HCT116 (cell line): ENCODE measurements at regions not wholly inside any gene's neighbourhood (a gene's known extent, or its start where the extent isn't known, plus 50 kb on each side); places are given as distances from the start of the nearest gene placed in this dataset.

ENCODE experiments used
- ATAC-seq: fragments of 200-7000 bp; cut with Tn5 transposase; 2 replicates; pipeline ENCODE4 v1.9.1; 2020; ENCODE audit warnings: mild to moderate bottlenecking, moderate library complexity
- BruUV-seq: library from RNA; stranded (reverse); fragments of 400-500 nt; replicated peaks from 2 replicates; lab custom pipeline; 2021; lab: Mats Ljungman, UMichigan
- CTCF ChIA-PET: fragments of 300-600 bp; sonication (Branson Sonifier 250); formaldehyde crosslinking; loops from one replicate; lab custom pipeline; 2021; ENCODE audit warnings: antibody characterized with exemption; lab: Charles Lee
- POLR2A ChIA-PET: fragments of 300-600, 350-600 bp; sonication (Branson Sonifier 250); formaldehyde crosslinking; loops from one replicate; lab custom pipeline; 2021; ENCODE audit warnings: antibody characterized with exemption; lab: Charles Lee
- RAD21 ChIA-PET, 2 experiments: fragments of 300-600 bp; sonication (Branson Sonifier 250); formaldehyde crosslinking; loops; one replicate each; lab custom pipeline; 2023; ENCODE audit warnings: low total read pairs in 2 of 2; ENCODE audit not compliant: uncharacterized antibody in 2 of 2, unreplicated experiment in 2 of 2, low non-redundant PET in 1 of 2; lab: Charles Lee
- DNase-seq: peaks from one replicate; pipeline ENCODE4 v3.0.0-alpha.2; 2010; ENCODE audit warnings: low read depth, low spot score
- H2AFZ ChIP-seq: fragments of 200-600 bp; shearing (Covaris generic), sonication (generic); 2 replicates; pipeline ENCODE4 v1.6.1; 2017; ENCODE audit warnings: low read depth, mixed run types, mixed read lengths, antibody characterized with exemption, low read length; ENCODE audit not compliant: poor library complexity, severe bottlenecking
- H3K27ac ChIP-seq: 2 replicates; pipeline ENCODE4 v1.5.1; 2012; ENCODE audit warnings: low read depth, low read length
- H3K27me3 ChIP-seq: fragments of 200-600 bp; sonication (generic); 2 replicates; pipeline ENCODE4 v1.6.1; 2016; ENCODE audit warnings: mixed run types, low read length, mixed read lengths; ENCODE audit not compliant: insufficient read depth
- H3K36me3 ChIP-seq, 2 experiments: fragments of 200-500 bp in 1 of 2; fragments of 200-600 bp in 1 of 2; sonication (Bioruptor generic) in 1 of 2; sonication (generic) in 1 of 2; 2 replicates each; pipeline versions ENCODE4 v1.5.1 to v1.6.1; 2014 to 2016; ENCODE audit warnings: low read length in 2 of 2, inconsistent platforms in 1 of 2, mixed read lengths in 1 of 2, mixed run types in 1 of 2; ENCODE audit not compliant: insufficient read depth in 2 of 2, control insufficient read depth in 1 of 2
- H3K4me1 ChIP-seq, 2 experiments: fragments of 200-600 bp in 1 of 2; sonication (generic) in 1 of 2; 2 replicates each; pipeline versions ENCODE4 v1.5.1 to v1.6.1; 2012 to 2017; ENCODE audit warnings: low read length in 2 of 2, inconsistent platforms in 1 of 2, mild to moderate bottlenecking in 1 of 2, mixed read lengths in 1 of 2, mixed run types in 1 of 2, moderate library complexity in 1 of 2; ENCODE audit not compliant: insufficient read depth in 2 of 2, control insufficient read depth in 1 of 2
- H3K4me2 ChIP-seq: fragments of 200-600 bp; sonication (generic); 2 replicates; pipeline ENCODE4 v1.6.1; 2017; ENCODE audit warnings: mixed run types, low read length, mixed read lengths
- H3K4me3 ChIP-seq, 2 experiments: fragments of 200-600 bp in 1 of 2; sonication (generic) in 1 of 2; replicated peaks in 1 of 2; 2 replicates each; pipeline ENCODE4 v1.5.1; 2011 to 2016; ENCODE audit warnings: low read length in 2 of 2, control low read depth in 1 of 2, low read depth in 1 of 2, mild to moderate bottlenecking in 1 of 2, mixed read lengths in 1 of 2, mixed run types in 1 of 2
- H3K79me2 ChIP-seq: fragments of 200-600 bp; sonication (generic); 2 replicates; pipeline ENCODE4 v1.6.1; 2017; ENCODE audit warnings: mild to moderate bottlenecking, mixed run types, low read length, moderate library complexity, mixed read lengths; ENCODE audit not compliant: insufficient read depth
- H3K9ac ChIP-seq: fragments of 200-600 bp; sonication (generic); 2 replicates; pipeline ENCODE4 v1.6.1; 2016; ENCODE audit warnings: low read length, mixed read lengths
- H3K9me2 ChIP-seq: fragments of 200-600 bp; sonication (generic), shearing (Covaris generic); 2 replicates; pipeline ENCODE4 v1.6.1; 2017; ENCODE audit warnings: mixed run types, mild to moderate bottlenecking, moderate library complexity; ENCODE audit not compliant: insufficient read depth
- H3K9me3 ChIP-seq, 2 experiments: fragments of 200-500 bp in 1 of 2; fragments of 200-600 bp in 1 of 2; sonication (Bioruptor generic) in 1 of 2; sonication (generic) in 1 of 2; 2 replicates each; pipeline ENCODE4 v1.6.1; 2014 to 2017; ENCODE audit warnings: low read length in 2 of 2, mixed read lengths in 2 of 2, inconsistent platforms in 1 of 2, low read depth in 1 of 2, mild to moderate bottlenecking in 1 of 2, mixed run types in 1 of 2, moderate library complexity in 1 of 2; ENCODE audit not compliant: control insufficient read depth in 1 of 2, insufficient read depth in 1 of 2
- H4K20me1 ChIP-seq: fragments of 200-600 bp; sonication (generic), shearing (Covaris generic); 2 replicates; pipeline ENCODE4 v1.6.1; 2017; ENCODE audit warnings: mixed run types, mild to moderate bottlenecking, moderate library complexity; ENCODE audit not compliant: insufficient read depth
- CEBPB ChIP-seq: IDR thresholded peaks from 2 replicates; pipeline ENCODE4 v1.6.1; 2012; ENCODE audit warnings: low read depth
- ELF1 ChIP-seq: IDR thresholded peaks from 2 replicates; pipeline ENCODE4 v1.6.1; 2012; ENCODE audit warnings: low read depth, borderline replicate concordance
- SIN3A ChIP-seq: IDR thresholded peaks from 2 replicates; pipeline ENCODE4 v1.6.1; 2012; ENCODE audit warnings: low read depth
- YY1 ChIP-seq: IDR thresholded peaks from 2 replicates; pipeline ENCODE4 v1.6.1; 2011; ENCODE audit warnings: low read length, low read depth, moderate library complexity, mild to moderate bottlenecking; ENCODE audit not compliant: insufficient replicate concordance; ENCODE audit errors: extremely low read depth
- intact Hi-C: fragments of 100-400 bp; cut with micrococcal nuclease; formaldehyde crosslinking; loops from 2 replicates; pipeline ENCODE4 v1.10.0; 2022
- TF ChIP-seq, protein P1 (sequence below): IDR thresholded peaks from 2 replicates; pipeline ENCODE4 v1.6.1; 2012

- no peaks in the 10 kb centered on the region for H3K27me3 ChIP-seq
- H2AFZ ChIP-seq: no peak overlapping the region
- intact Hi-C loops: no loop called here
- H3K4me2 ChIP-seq: no peak overlapping the region
- H3K4me1 ChIP-seq: no peaks in the 10 kb centered on the region
- H3K36me3 ChIP-seq: no peaks in the 10 kb centered on the region
- POLR2A ChIA-PET: no interaction called here
- no peaks in the 10 kb centered on the region for H4K20me1 ChIP-seq
- no peaks in the 10 kb centered on the region for H3K9me3 ChIP-seq
- no peaks in the 10 kb centered on the region for H3K9me2 ChIP-seq
- no peak overlapping the region for H3K27ac ChIP-seq
- H3K4me3 ChIP-seq: no peak overlapping the region
- CTCF ChIA-PET: no interaction called here
- no peak for ATAC-seq
- no peak for TF ChIP-seq YY1
- TF ChIP-seq, all 23 proteins: peak for 0
- Histone ChIP-seq H3K9ac (no peak overlapping the region), H3K79me2 (no peaks in the 10 kb centered on the region)
- BruUV-seq: no TSS peak
- DNase-seq: no peak
- RAD21 ChIA-PET: no interaction called here
These were observed 630.9 kb upstream of the USP24 start for GRCh38 chr1:55846051-55846450.

- TF ChIP-seq YY1 (no peak), SIN3A (no peak), ELF1 (no peak), CEBPB (no peak)
- TF ChIP-seq, protein P1, sequence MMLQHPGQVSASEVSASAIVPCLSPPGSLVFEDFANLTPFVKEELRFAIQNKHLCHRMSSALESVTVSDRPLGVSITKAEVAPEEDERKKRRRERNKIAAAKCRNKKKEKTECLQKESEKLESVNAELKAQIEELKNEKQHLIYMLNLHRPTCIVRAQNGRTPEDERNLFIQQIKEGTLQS: no peak
- Histone ChIP-seq H4K20me1 (no peaks in the 10 kb centered on the region), H3K27me3 (no peaks in the 10 kb centered on the region), H3K4me2 (no peak overlapping the region), H3K9me3 (no peaks in the 10 kb centered on the region), H3K4me1 (no peaks in the 10 kb centered on the region), H3K4me3 (no peak overlapping the region), H3K27ac (no peak overlapping the region), H3K36me3 (no peaks in the 10 kb centered on the region), H3K9ac (no peak overlapping the region), H3K79me2 (no peaks in the 10 kb centered on the region), H3K9me2 (no peaks in the 10 kb centered on the region), H2AFZ (no peak overlapping the region)
- DNase-seq (no peak), ATAC-seq (no peak)
- intact Hi-C loops: no loop called here
- RAD21 ChIA-PET: no interaction called here
- CTCF ChIA-PET: no interaction called here
- POLR2A ChIA-PET: no interaction called here
- no TSS peak for BruUV-seq
These were observed 629.2 kb upstream of the USP24 start for GRCh38 chr1:55844322-55844721.
